ENCODE measurements at regions not wholly inside any gene's neighbourhood (a gene's known extent, or its start where the extent isn't known, plus 50 kb on each side); places are given as distances from the start of the nearest gene placed in this dataset.

DNA sequence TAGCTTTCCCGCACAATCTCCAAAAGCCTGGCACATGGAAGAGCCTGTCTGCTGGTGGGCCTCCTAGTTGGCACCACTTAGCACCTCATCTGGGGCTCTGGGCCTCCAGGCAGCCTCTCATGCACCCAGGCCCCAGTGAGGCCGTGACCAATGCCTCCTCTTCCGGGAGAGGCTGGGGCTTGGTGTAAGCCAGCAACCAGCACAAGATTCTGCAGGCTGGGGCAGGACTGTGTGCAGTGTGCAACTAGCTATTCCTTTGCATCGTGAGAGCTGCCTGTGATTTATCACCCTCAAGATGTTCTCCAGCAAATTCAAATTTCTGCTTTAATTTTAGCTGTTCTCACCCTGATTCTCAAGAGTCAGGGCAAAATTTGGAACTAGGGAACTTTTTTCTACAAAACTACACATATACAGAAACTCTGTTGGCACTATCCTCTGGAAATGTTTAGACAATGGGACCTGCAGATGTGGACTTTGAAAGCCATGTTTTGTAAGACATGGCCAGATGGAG is 603.7 kb upstream of the MKI67 start:
- TF ChIP-seq, protein P1, sequence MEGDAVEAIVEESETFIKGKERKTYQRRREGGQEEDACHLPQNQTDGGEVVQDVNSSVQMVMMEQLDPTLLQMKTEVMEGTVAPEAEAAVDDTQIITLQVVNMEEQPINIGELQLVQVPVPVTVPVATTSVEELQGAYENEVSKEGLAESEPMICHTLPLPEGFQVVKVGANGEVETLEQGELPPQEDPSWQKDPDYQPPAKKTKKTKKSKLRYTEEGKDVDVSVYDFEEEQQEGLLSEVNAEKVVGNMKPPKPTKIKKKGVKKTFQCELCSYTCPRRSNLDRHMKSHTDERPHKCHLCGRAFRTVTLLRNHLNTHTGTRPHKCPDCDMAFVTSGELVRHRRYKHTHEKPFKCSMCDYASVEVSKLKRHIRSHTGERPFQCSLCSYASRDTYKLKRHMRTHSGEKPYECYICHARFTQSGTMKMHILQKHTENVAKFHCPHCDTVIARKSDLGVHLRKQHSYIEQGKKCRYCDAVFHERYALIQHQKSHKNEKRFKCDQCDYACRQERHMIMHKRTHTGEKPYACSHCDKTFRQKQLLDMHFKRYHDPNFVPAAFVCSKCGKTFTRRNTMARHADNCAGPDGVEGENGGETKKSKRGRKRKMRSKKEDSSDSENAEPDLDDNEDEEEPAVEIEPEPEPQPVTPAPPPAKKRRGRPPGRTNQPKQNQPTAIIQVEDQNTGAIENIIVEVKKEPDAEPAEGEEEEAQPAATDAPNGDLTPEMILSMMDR (conservative IDR thresholded peaks at IDR 0.05; ENCODE audit: low read depth, low read length) = no peak
- no peak for TF ChIP-seq EZH2 (IDR thresholded peaks at IDR 0.05; ENCODE audit: low read length, unreplicated experiment)

All from PC-3 (cell line).